NCI-H446 (cell line): ENCODE measurements at regions not wholly inside any gene's neighbourhood (a gene's known extent, or its start where the extent isn't known, plus 50 kb on each side); places are given as distances from the start of the nearest gene placed in this dataset.
"Not testable (repeated sequence)": the region's sequence is repeated elsewhere in the genome, so short reads cannot be mapped to it uniquely, and the experiment has no call there.

Experiments
- DNase-seq, 2 experiments: peaks; one replicate each; lab custom pipeline; 2025; lab: John Stamatoyannopoulos, UW

GRCh38 chr10:31686599-31686998 lies 242.0 kb downstream of the ARHGAP12 start:
- no peak for DNase-seq

- no peak for DNase-seq
Measured at GRCh38 chr10:31683682-31684081, 244.9 kb downstream of the ARHGAP12 start.

GRCh38 chr10:31679936-31680335 lies 248.7 kb downstream of the ARHGAP12 start:
- no peak for DNase-seq

GRCh38 chr10:31678575-31679516 lies 249.8 kb downstream of the ARHGAP12 start:
- no peak for DNase-seq

- DNase-seq: no peak
Measured at GRCh38 chr10:31678139-31678536, 250.5 kb downstream of the ARHGAP12 start.

GRCh38 chr10:31677195-31678138 lies 251.2 kb downstream of the ARHGAP12 start:
- no peak for DNase-seq

GRCh38 chr10:31675726-31676125 lies 252.9 kb downstream of the ARHGAP12 start:
- DNase-seq: no peak

- DNase-seq: peak; percentile 61 to 83
Measured at GRCh38 chr10:31669357-31669756, 259.3 kb downstream of the ARHGAP12 start.

- no peak for DNase-seq
Measured at GRCh38 chr10:31668326-31668725, 260.3 kb downstream of the ARHGAP12 start.

- not testable (repeated sequence) for DNase-seq
Measured at GRCh38 chr10:31665764-31666279, 262.8 kb downstream of the ARHGAP12 start.

- no peak for DNase-seq
Measured at GRCh38 chr10:31664803-31665202, 263.8 kb downstream of the ARHGAP12 start.

GRCh38 chr10:31664071-31664470 lies 264.6 kb downstream of the ARHGAP12 start:
- not testable (repeated sequence) for DNase-seq

- no peak for DNase-seq
Measured at GRCh38 chr10:31660300-31660699, 268.3 kb downstream of the ARHGAP12 start.

- DNase-seq: no peak
Measured at GRCh38 chr10:31659665-31660064, 269.0 kb downstream of the ARHGAP12 start.

GRCh38 chr10:31657434-31657872 lies 271.2 kb downstream of the ARHGAP12 start:
- peak in 1 of 2 experiments; percentile 19 for DNase-seq

GRCh38 chr10:31656851-31657433 lies 271.7 kb downstream of the ARHGAP12 start:
- peak in 1 of 2 experiments; percentile 17 for DNase-seq

GRCh38 chr10:31652038-31652437 lies 276.6 kb downstream of the ARHGAP12 start:
- DNase-seq: no peak

GRCh38 chr10:31650010-31650409 lies 278.6 kb downstream of the ARHGAP12 start:
- peak; percentile 17 to 51 for DNase-seq

GRCh38 chr10:31648966-31649365 lies 279.7 kb downstream of the ARHGAP12 start:
- no peak for DNase-seq

- no peak for DNase-seq
Measured at GRCh38 chr10:31647861-31648260, 280.8 kb downstream of the ARHGAP12 start.

GRCh38 chr10:31646519-31646918 lies 282.1 kb downstream of the ARHGAP12 start:
- no peak for DNase-seq

GRCh38 chr10:31645786-31646185 lies 282.8 kb downstream of the ARHGAP12 start:
- no peak for DNase-seq
